Mesothelial cell of epicardium (in vitro differentiated cells): ENCODE measurements at regions not wholly inside any gene's neighbourhood (a gene's known extent, or its start where the extent isn't known, plus 50 kb on each side); places are given as distances from the start of the nearest gene placed in this dataset.
"Not testable (repeated sequence)": the region's sequence is repeated elsewhere in the genome, so short reads cannot be mapped to it uniquely, and the experiment has no call there.

Experiments
- DNase-seq, 2 experiments: peaks; one replicate each; pipeline ENCODE4 v3.0.0; 2021; ENCODE audit warnings: low spot score in 2 of 2; ENCODE audit not compliant: unreplicated experiment in 2 of 2
- H3K27ac Mint-ChIP-seq: 2 replicates; pipeline ENCODE4 v1.8.0; 2021; ENCODE audit warnings: mixed read lengths
- H3K27me3 Mint-ChIP-seq: 2 replicates; pipeline ENCODE4 v1.8.0; 2021; ENCODE audit warnings: low read depth, mixed read lengths
- H3K36me3 Mint-ChIP-seq: 2 replicates; pipeline ENCODE4 v1.8.0; 2021; ENCODE audit warnings: mixed read lengths
- H3K4me1 Mint-ChIP-seq: 2 replicates; pipeline ENCODE4 v1.8.0; 2021; ENCODE audit warnings: mixed read lengths
- H3K4me3 Mint-ChIP-seq: 2 replicates; pipeline ENCODE4 v1.8.0; 2021; ENCODE audit warnings: mild to moderate bottlenecking, moderate library complexity, mixed read lengths
- H3K9me3 Mint-ChIP-seq: 2 replicates; pipeline ENCODE4 v1.8.0; 2021; ENCODE audit warnings: mixed read lengths
- TF ChIP-seq, protein P1 (sequence below): fragments of 200-600 bp; sonication (generic); IDR thresholded peaks from one replicate; pipeline ENCODE4 v1.5.0; 2021; ENCODE audit warnings: antibody characterized with exemption; ENCODE audit not compliant: unreplicated experiment

DNA sequence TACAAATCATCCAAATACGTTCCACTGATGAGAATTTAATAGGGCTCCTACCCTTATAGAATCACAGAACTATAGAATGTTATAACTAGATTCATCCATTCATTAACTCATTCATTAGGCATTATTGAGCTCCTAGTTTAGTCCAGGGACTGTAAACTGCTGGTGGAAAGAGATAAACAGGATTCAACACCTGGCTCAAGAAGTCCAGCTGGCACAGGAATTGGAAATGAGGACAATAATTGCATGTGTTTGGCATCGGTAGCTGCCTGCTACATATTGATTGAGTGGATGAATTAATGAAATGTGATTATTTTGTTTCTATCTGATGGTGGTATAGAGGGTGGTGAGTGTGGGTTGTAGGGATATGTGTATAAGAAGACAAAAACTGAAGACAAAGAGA is 100.8 kb upstream of the TLE1 start:
- no peak overlapping the region for H3K27ac Mint-ChIP-seq
- H3K9me3 Mint-ChIP-seq = peaks cover 3% of the 10 kb centered on the region
- no peak overlapping the region for H3K4me3 Mint-ChIP-seq
- TF ChIP-seq, protein P1, sequence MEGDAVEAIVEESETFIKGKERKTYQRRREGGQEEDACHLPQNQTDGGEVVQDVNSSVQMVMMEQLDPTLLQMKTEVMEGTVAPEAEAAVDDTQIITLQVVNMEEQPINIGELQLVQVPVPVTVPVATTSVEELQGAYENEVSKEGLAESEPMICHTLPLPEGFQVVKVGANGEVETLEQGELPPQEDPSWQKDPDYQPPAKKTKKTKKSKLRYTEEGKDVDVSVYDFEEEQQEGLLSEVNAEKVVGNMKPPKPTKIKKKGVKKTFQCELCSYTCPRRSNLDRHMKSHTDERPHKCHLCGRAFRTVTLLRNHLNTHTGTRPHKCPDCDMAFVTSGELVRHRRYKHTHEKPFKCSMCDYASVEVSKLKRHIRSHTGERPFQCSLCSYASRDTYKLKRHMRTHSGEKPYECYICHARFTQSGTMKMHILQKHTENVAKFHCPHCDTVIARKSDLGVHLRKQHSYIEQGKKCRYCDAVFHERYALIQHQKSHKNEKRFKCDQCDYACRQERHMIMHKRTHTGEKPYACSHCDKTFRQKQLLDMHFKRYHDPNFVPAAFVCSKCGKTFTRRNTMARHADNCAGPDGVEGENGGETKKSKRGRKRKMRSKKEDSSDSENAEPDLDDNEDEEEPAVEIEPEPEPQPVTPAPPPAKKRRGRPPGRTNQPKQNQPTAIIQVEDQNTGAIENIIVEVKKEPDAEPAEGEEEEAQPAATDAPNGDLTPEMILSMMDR = no peak
- no peaks in the 10 kb centered on the region for H3K27me3 Mint-ChIP-seq
- H3K36me3 Mint-ChIP-seq = no peaks in the 10 kb centered on the region
- no peak for DNase-seq
- peaks cover 9% of the 10 kb centered on the region for H3K4me1 Mint-ChIP-seq

- H3K9me3 Mint-ChIP-seq = peaks cover 5% of the 10 kb centered on the region
- TF ChIP-seq, protein P1 = no peak
- no peak overlapping the region for H3K27ac Mint-ChIP-seq
- peaks cover 9% of the 10 kb centered on the region for H3K4me1 Mint-ChIP-seq
- DNase-seq = no peak
- H3K36me3 Mint-ChIP-seq = no peaks in the 10 kb centered on the region
- no peak overlapping the region for H3K4me3 Mint-ChIP-seq
- no peaks in the 10 kb centered on the region for H3K27me3 Mint-ChIP-seq
These were observed 101.7 kb upstream of the TLE1 start for GRCh38 chr9:81791076-81791475.

GRCh38 chr9:81798606-81799005 is 109.3 kb upstream of the TLE1 start:
- Mint-ChIP-seq H3K4me3 (no peak overlapping the region), H3K4me1 (peaks cover 5% of the 10 kb centered on the region), H3K27me3 (no peaks in the 10 kb centered on the region), H3K27ac (no peak overlapping the region), H3K9me3 (peaks cover 12% of the 10 kb centered on the region), H3K36me3 (no peaks in the 10 kb centered on the region)
- DNase-seq = no peak
- TF ChIP-seq, protein P1 = no peak

- Mint-ChIP-seq H3K9me3 (peaks cover 7% of the 10 kb centered on the region), H3K36me3 (no peaks in the 10 kb centered on the region), H3K4me1 (peaks cover 5% of the 10 kb centered on the region), H3K27ac (no peak overlapping the region), H3K4me3 (no peak overlapping the region), H3K27me3 (no peaks in the 10 kb centered on the region)
- TF ChIP-seq, protein P1 = no peak
- DNase-seq = no peak
These were observed 111.8 kb upstream of the TLE1 start for GRCh38 chr9:81801190-81801589.

DNA sequence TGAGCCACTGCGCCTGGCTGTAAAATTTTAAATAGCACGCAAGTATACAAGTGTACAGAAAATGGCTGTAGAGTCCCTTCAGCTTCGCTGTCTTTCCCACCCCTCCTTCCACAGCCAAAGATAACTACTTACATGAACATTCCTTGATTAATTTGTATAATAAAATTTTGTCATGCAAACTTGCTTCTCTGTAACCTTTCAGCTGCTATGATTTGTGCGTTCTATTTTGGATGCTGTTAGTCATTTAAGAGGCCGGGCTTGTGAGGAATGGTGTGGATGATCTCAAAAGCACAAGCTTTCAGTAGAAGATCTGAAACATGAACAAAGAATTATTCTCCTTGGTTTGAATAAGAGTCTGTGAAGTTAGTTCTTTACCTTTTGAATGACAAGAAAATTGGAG is 115.0 kb upstream of the TLE1 start:
- Mint-ChIP-seq H3K27me3 (no peaks in the 10 kb centered on the region), H3K4me3 (no peak overlapping the region), H3K9me3 (peaks cover 7% of the 10 kb centered on the region), H3K36me3 (no peaks in the 10 kb centered on the region), H3K27ac (no peak overlapping the region), H3K4me1 (peaks cover 5% of the 10 kb centered on the region)
- TF ChIP-seq, protein P1 = no peak
- no peak for DNase-seq

- not testable (repeated sequence) for H3K9me3 Mint-ChIP-seq, H3K4me3 Mint-ChIP-seq, H3K27ac Mint-ChIP-seq, H3K27me3 Mint-ChIP-seq, H3K36me3 Mint-ChIP-seq, DNase-seq
- peaks cover 18% of the 10 kb centered on the region for H3K4me1 Mint-ChIP-seq
These were observed 116.5 kb upstream of the SPATA31D4 start for GRCh38 chr9:81811688-81812087.
